ENCODE measurements at regions not wholly inside any gene's neighbourhood (a gene's known extent, or its start where the extent isn't known, plus 50 kb on each side); places are given as distances from the start of the nearest gene placed in this dataset.

DNA sequence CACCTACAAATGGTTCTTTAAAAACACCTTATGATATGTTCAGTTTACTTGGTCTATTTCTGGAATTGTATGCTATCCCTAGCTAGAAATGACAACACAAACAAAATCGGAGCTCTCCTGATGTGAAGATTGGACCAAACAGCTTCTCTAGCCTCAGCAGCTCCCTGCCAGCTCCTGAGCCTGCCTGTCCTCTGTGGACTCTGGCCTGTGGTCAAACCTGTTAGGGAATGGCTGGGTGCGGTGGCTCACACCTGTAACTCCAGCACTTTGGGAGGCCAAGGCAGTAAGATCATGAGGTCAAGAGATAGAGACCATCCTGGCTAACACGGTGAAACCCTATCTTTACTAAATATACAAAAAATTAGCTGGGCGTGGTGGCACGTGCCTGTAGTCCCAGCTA is 195.3 kb downstream of the GAS1 start:
- TF ChIP-seq RAD21 (IDR thresholded peaks at IDR 0.05; ENCODE audit: low read length) (no peak), POLR2A (IDR thresholded peaks at IDR 0.05; ENCODE audit: low read depth, low read length) (no peak), RFX5 (IDR thresholded peaks at IDR 0.05; ENCODE audit: low read depth, low read length) (no peak), BHLHE40 (IDR thresholded peaks at IDR 0.05; ENCODE audit: low read depth, low read length) (no peak), SMC3 (IDR thresholded peaks at IDR 0.05; ENCODE audit: low read depth, low read length) (no peak), MAZ (IDR thresholded peaks at IDR 0.05; ENCODE audit: borderline replicate concordance, low read depth, low read length) (no peak), RCOR1 (IDR thresholded peaks at IDR 0.05; ENCODE audit: insufficient replicate concordance, low read length) (no peak), CEBPB (IDR thresholded peaks at IDR 0.05; ENCODE audit: low read depth, low read length) (no peak), MXI1 (IDR thresholded peaks at IDR 0.05; ENCODE audit: borderline replicate concordance, low read depth, low read length) (no peak), FOS (IDR thresholded peaks at IDR 0.05; ENCODE audit: low read depth, low read length) (no peak)
- TF ChIP-seq, protein P1, sequence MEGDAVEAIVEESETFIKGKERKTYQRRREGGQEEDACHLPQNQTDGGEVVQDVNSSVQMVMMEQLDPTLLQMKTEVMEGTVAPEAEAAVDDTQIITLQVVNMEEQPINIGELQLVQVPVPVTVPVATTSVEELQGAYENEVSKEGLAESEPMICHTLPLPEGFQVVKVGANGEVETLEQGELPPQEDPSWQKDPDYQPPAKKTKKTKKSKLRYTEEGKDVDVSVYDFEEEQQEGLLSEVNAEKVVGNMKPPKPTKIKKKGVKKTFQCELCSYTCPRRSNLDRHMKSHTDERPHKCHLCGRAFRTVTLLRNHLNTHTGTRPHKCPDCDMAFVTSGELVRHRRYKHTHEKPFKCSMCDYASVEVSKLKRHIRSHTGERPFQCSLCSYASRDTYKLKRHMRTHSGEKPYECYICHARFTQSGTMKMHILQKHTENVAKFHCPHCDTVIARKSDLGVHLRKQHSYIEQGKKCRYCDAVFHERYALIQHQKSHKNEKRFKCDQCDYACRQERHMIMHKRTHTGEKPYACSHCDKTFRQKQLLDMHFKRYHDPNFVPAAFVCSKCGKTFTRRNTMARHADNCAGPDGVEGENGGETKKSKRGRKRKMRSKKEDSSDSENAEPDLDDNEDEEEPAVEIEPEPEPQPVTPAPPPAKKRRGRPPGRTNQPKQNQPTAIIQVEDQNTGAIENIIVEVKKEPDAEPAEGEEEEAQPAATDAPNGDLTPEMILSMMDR (conservative IDR thresholded peaks at IDR 0.05; ENCODE audit: low read depth, low read length) = no peak
- TF ChIP-seq, protein P2, sequence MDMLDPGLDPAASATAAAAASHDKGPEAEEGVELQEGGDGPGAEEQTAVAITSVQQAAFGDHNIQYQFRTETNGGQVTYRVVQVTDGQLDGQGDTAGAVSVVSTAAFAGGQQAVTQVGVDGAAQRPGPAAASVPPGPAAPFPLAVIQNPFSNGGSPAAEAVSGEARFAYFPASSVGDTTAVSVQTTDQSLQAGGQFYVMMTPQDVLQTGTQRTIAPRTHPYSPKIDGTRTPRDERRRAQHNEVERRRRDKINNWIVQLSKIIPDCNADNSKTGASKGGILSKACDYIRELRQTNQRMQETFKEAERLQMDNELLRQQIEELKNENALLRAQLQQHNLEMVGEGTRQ (IDR thresholded peaks at IDR 0.05; ENCODE audit: low read depth, low read length) = no peak
- TF ChIP-seq, protein P3, sequence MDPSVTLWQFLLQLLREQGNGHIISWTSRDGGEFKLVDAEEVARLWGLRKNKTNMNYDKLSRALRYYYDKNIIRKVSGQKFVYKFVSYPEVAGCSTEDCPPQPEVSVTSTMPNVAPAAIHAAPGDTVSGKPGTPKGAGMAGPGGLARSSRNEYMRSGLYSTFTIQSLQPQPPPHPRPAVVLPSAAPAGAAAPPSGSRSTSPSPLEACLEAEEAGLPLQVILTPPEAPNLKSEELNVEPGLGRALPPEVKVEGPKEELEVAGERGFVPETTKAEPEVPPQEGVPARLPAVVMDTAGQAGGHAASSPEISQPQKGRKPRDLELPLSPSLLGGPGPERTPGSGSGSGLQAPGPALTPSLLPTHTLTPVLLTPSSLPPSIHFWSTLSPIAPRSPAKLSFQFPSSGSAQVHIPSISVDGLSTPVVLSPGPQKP (IDR thresholded peaks at IDR 0.05; ENCODE audit: borderline replicate concordance, low read depth, low read length) = no peak
